GM21576 (cell line): ENCODE measurements at regions not wholly inside any gene's neighbourhood (a gene's known extent, or its start where the extent isn't known, plus 50 kb on each side); places are given as distances from the start of the nearest gene placed in this dataset.
A peak's percentile ranks its signal among the peaks of the same experiment; 100 is the strongest.

Experiments used
- ATAC-seq: cut with Tn5 transposase; IDR thresholded peaks from one replicate; pipeline ENCODE4 v1.9.1; 2021; ENCODE audit warnings: mild to moderate bottlenecking, moderate library complexity; ENCODE audit not compliant: unreplicated experiment

DNA sequence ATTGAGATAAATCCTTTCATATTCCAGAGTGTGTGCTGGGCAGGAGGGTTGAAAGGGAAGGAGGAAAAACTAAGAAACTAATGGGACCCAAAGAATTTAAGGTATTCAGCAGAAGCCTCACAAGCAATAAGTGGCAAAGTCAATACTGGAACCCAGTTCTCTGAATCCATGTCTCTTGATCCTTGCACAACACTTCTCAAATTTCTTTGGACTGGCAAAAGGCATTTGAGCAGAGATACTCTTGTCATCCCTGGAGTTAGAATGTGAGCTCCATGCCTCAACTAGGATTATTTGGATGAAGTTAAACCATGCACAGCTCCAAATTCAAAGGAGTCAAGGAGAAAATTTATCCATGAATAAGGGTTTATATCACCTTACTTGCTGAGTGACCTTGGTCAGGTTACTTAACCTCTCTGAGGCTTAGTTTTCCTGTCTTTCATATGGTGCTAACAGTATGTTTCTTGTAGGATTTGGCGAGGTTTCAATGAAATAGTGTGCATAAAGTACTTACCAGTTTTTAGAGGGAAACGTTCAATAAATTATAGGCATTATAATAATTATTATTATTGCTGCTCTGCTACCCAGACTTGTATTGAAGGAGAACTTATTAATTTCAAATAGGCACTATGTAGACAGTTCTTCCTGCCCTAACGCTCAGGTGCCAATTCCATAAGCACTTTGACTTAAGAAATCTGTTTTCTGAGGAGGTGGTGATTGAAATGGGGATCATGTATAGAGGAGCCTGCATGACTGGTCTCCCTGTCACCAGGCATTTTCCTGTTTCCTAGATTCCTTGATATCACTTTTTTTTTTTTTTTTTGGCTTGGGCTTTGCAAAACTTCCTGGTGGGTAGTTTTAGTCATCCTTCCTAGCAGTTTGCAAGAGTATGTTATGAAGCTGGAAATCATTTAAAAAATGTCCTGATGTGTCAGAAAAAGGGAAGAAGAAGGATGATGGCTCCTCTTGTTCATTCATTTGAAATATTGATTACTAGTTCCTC is 125.0 kb upstream of the JUN start:
- ATAC-seq, result no peak

DNA sequence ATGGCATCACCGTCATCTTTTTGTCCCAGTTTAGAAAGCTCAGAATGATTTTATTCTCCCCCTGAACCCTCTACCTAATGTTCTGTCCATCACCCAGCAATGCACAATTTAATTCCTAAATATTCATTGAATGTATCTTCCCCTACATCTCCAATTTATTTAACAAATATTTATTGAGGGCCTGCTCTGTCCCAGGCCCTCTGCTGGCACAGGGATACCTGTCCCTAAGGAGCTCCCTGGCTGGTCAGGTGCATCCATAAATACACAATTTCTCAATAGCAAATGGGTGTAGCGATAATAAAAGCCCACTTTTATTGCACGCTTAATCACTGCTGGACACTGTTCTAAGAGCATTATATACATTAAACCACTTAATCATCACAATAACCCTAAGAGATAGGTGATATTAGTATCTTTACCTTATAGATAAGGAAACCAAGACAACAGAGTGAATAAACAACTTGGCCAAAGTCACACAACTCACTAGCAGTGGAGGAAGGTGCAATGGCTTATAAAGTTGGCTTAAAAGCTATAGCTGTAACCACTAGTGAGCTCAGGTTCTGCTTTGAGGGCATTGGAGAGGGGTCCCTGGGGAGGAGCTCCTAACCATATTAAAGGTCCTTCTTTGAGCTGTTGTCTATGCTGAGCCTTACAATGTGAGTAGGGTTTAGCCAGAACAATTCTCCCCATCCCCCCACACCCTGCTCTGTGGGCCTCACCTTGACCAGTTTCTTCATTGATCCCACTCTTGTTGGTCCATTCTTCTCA is 126.3 kb upstream of the JUN start:
- ATAC-seq, result no peak

DNA sequence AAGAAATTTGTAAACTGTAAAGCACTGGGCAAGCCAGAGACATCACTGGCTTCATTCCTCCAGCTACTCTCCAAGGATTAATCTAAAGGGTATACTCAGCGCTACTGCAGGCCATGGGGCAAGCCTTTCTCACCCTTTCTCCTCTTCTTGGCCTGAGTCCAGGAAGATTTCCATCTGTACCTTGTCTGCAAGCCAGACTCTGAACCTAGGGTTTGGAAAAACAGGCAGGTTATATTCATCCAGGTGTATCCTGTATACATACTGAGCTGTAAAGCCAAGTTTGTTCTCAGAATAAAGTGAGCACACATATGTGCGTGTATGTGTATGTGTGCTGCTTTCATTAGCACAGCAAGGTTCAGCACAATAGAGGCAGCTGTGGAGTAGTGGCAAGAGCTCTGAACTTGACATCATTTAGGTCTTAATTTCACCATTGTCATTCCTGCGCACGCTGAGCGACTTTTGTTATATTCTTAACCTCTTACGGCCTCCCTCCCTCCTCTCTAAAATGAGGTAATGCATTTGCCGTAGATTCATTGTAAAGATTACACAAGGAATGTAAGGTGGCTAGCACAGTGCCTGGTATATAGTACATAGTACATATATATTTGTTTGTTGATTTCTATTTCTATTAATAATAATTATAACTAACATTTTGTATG is 128.1 kb upstream of the JUN start:
- no peak for ATAC-seq

DNA sequence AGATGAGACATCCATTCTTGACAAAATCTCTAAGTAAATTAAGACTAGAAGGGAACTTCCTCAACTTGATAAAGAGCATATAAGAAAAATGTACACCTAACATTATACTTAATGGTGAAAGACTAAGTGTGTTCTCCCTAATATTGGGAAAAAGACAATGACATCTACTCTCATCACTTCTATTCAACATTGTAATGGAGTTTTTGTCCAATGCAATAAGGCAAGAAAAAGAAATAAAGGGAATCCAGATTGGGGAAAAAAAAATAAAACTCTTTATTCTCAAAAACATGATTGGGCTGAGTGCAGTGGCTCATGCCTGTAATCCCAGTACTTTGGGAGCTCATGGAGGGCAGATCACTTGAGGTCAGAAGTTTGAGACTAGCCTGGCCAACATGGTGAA is 131.1 kb upstream of the JUN start:
- ATAC-seq, result no peak

DNA sequence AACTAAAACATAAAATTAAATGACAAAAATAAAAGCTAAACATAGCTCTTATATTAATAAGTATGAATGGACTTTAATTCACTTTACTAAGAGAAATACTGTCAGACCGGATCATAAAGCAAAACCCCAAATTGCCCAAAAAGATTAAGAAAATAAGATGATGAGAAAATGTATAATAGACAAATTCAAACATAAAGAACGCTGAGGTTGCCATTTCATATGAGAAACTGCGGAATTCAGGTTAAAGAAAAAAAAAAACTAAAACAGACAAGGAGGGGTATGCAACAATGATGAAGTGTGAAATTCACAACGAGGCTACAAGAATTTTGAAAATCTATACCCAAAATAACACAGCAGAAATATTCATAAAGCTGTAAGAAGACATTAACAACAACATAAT is 133.6 kb upstream of the JUN start:
- ATAC-seq, result no peak

DNA sequence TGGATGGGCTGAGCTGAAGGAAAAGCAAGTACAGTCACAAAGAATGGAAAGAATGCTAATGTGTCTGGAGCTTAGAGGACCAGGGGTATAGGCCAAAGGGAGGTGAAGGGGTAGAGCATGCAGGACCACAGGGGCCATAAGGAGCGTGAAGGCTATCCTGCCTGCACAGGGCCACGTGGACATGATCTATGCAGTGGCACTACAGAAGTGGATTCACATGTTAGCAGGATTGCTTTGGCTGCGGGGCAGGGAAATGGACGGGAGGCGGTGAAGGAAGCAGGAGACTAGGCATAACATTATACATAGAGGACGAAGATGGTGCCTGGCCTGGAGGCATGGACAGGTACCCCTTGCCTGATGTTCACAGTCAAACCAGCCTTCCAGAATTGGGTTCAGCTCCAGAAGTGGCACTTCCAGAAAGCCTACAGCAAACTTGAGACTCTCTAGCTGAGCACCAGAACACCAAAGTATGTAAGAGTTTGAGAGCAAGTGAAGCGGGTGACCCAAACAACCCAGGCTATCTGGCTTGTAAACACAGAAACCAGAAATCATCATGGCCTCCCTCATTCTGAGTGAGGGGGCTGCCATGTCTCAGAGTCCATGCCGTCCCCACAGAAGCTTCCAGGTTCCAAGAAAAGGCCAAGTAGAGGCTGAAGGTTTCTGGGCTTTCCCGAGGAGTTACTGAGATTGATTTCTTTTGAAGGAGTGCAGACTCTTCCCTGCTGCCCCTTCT is 135.5 kb upstream of the JUN start:
- no peak for ATAC-seq

DNA sequence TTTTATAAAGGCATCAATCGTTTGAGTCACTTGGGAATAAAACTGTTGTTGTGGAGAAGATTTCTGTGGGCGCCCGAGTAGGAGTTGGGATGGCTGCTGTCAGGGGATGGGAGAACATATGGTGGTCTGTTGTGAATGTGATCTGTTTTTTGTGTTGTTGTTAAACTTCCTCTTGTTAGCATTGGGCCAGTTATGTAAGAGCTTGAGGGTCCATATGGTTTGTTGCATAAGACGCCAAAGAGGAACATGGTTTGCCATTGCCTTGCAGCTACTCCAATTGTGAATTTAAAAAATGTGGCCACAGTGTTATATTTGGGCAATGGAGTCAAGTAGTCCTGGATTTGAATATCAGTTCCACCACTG is 136.1 kb upstream of the JUN start:
- ATAC-seq, result no peak

DNA sequence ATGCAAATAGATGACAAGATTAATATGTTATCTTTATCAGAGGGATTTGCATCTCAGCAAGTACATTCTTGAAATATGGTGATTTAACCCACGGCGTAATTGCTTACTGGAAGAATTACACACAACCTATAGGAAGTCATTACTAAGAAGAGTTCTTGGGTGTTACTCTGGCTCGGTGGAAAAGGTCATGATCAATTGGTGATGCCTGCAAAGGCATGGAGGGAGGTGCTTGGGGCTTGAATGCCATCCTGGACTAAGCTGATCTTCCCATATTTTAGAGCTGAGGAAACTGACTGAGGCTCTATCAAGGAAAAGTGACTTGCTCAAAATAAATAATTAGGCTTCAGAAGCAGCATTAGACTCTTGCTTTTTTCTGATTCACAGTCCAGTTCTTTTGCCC is 137.5 kb upstream of the JUN start:
- no peak for ATAC-seq

DNA sequence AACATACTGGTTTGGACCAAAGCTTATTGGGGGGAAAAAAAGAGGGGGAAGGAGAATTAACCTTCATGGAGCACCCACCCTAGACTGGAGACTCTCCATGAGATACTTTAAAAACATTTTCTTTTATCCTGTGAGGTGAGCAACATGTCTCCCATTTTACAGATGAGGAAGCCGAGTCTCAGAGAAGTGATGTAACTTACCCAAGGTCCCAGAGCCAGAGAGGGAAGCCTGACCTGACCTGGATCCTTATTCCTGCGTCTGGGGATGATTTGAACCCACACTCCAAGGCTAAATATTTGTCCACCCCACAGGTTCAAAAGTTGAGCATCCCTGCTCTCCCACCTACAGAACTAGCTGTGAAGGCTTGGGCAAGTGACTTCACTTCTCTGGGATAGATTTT is 137.9 kb upstream of the JUN start:
- ATAC-seq, result no peak

DNA sequence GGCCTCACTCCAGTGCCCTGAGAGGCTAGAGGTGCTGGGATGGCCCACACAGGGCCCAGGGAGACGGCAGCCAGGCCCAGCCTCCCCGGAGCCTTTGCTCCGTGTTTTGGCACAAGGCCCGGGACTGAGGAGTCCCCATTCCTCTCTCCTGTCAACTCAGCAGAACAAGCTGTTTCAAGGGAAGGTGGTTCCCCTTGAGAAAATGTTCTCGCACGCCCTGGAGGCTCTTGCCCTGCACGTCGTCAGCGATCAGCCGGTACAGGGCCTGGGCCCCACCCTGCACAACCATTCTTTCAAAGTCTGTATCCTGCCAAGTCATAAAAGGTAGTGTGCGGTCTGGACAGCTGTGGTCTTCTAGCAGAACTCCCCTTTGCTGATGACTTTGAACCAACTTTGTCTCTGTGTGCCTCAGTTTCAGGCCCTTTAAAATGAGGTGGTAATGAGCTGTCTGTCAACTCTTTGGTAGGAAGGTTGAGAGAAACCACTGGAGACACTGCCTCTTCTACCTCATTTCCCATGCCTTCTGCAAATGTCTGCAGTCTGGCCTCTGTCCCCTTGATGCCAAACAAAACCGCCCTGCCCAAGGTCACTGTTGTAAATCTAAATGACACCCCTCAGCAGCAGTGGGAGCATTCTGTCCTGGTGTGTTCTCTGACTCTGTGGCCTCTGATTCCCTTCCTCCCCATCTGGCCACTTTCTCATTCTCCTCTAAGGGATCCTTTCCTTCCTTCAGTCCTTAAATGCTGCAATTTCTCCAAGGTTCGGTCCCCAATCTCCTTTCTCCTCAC is 138.6 kb upstream of the JUN start:
- peak; percentile 93 for ATAC-seq

DNA sequence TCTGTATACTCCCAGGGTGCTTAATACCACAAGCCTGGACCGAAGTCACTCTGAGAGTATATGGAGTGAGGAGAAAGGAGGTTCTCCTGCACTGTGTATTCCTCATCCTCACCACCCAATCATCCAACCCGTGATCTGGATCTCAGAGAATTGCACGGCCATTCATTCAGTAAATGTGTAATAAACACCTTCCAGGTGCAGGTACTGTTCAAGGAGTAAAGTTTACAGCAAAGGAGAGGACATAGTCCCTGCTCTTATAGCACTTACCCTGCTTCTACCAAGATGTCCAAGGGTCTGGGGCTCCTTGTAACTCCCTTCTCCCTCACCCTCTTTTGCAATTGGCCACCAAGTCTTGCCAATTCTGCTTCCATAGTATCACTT is 139.2 kb upstream of the JUN start:
- no peak for ATAC-seq

DNA sequence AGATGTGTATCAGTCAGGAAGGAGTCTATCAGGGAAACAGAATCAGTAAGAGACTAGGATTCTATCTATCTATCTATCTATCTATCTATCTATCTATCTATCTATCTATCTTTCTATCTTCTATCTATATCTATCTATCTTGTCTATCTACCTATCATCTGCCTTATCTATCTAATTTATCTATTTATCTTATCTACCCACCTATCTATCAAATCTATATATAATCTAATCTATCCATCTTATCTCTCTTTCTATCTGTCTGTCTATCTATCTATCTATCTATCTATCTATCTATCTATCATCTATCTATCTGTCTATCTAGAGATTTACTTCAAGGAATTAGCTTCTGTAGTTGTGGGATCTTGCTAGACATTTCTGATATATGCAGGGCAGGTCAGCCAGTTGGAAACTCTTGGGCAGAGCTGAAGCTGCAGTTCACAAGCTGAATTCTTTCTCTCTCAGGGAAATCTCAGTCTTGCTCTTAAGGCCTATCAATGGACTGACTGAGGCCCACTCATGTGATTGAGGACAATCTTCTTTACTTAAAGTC is 140.2 kb upstream of the JUN start:
- ATAC-seq, result no peak

DNA sequence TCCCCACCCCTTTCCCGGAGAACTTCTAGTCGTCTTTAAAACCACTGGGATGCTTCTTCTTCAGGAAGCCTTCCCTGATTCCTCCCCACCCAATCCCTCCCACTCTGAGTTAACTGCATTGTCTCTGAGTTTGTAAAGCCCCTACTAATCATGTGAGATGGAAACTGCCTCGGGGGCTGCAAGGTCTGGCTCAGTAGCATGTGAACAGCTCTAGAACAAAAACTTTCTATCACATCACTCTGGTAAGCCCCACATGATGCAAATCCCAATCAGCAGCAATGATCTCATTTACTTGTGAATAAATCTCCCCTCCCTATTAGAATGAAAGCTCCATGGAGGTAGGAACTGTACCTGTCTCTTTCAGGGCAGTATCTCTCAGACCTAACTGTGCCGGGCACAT is 141.0 kb upstream of the JUN start:
- ATAC-seq, result no peak

DNA sequence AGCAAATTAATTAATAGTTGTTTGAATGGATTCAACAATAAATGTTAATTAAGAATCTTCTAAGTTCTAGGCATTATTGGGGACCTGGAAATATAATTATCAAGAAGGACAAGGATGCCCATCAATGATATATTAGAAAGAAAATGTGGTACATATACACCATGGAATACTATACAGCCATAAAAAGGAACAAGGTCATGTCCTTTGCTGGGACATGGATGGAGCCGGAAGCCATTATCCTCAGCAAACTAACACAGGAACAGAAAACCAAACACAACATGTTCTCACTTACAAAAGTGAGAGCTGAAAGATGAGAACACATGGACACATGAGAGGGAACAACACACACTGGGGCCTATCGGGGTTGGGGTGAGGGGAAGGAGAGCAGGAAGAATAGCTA is 141.4 kb upstream of the JUN start:
- no peak for ATAC-seq

DNA sequence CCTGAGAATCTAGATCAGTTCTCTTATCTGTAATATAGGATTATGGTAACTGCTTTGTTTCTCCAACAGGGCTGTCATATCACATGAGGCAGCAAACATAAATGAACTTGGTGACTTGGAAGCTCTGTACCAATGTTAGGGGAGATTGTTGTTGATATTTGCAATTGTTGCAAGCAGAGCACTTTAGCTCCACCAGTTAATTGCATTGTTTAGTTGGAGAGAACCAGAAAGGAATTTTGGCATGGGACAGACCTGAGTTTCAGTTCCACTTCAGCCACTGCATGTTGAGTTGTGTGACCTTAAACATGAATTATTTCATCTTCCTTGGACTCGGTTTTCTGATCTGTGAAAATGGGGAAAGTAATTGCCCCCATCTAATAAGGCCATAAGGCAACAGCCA is 142.3 kb upstream of the JUN start:
- no peak for ATAC-seq

DNA sequence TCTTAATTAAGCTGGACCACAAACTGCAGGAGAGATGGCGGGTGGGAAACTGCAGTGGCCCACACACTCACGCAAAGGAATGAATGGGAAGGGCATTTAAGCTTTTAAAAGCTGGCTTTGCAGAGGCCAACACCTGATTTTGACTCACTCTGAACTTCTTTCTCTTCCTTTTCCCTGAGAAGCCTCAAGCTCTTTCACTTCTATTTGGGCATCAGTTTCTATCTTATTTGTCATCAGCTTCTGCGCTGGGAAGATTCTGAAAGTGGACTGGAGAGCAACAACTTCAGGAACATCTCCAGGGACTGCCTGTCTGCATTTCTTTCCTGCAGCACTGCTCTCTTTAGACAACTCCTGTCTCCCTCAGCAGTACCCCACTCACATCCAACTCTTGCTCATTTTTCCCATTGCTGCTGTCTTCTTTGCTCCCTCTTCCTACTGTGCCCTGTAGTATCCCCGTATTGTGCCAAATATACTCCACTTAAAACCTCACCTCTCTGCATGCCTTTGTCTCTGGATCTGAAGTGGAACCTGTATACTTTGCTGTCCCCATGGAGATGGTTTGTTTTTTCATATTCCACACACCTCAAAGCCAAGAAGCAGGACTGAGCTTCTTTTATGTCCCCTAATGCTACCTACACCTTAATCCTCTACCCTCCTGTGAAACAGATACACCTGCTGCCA is 143.3 kb upstream of the JUN start:
- ATAC-seq, result no peak

DNA sequence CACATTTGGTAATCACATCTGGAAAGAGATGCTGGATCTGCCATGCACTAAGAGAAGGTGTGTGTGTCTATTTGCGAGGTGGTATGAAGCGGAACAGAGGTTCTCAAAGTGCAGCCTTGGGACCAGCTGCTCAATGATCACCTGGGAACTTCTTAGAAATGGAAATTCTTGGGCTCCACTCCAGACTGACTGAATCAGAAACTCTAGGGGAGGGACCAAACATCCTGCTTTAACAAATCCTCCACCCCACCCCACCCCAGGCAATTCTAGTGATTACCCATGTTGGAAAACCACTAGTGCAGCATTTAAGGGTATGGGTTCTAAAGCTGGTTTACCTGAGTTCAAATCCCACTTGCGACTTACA is 143.9 kb upstream of the JUN start:
- no peak for ATAC-seq

DNA sequence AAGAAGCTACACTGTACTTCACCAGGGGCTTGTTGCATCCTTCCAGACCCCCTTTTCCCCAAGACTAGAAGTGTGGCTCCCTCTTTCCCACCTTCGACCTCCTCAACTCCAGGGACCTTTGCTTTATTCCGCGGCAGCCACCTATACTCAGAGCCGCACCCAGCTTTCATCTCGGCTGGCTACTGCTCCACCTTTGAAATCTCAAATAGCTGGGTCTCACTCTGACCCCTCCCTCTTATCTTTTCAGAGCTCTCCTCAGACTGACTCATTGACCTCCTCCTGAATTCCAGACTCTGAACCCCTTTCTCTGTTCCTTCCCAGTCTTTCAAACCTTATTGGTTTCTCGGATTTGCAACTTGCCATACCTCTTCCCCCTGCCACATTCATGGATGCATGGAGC is 144.7 kb upstream of the JUN start:
- ATAC-seq, result no peak

DNA sequence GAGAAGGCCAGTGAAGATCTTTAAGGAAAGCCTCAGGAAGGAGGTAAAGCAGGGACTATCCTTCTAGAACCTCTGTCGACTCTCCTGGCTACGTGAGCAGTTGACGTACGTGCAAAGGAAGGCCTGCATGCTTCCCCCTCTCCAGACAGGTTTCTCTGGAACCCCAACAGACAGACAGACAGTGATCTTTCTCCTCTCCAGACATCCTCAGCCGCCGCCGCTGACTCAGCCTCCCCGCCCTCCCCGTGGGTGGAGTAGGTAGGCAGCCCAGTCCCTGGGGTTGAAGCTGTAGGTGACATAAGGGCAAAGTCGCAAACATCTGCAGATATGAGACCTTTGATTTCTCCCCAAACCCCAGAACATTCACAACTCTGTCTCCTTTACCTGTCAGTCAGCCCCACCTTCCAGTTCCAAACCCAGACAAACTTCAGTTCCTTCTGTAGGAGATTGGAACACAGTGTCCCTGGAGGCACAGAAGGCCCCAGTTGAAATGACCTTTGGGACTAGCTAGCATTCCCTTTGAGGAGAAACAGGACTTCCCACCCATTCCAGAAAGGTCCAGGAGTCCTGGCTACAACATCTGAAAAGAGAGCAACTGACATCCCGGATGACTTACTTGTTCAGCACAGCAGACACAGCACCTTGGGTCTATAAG is 146.0 kb upstream of the JUN start:
- no peak for ATAC-seq
